KMS-11 (cell line): ENCODE measurements at regions not wholly inside any gene's neighbourhood (a gene's known extent, or its start where the extent isn't known, plus 50 kb on each side); places are given as distances from the start of the nearest gene placed in this dataset.

Experiments
- H2AFZ ChIP-seq: fragments of 200-600 bp; sonication (generic); 2 replicates; pipeline ENCODE4 v1.6.1; 2016; ENCODE audit warnings: antibody characterized with exemption, mixed run types, low read depth
- H3K27ac ChIP-seq: fragments of 200-600 bp; sonication (generic); 2 replicates; pipeline ENCODE4 v1.6.1; 2016; ENCODE audit warnings: mild to moderate bottlenecking, mixed run types
- H3K27me3 ChIP-seq: fragments of 200-600 bp; sonication (generic); 2 replicates; pipeline ENCODE4 v1.6.1; 2017; ENCODE audit warnings: mild to moderate bottlenecking, low read depth, mixed run types, moderate library complexity; ENCODE audit not compliant: insufficient read depth
- H3K36me3 ChIP-seq: fragments of 200-600 bp; sonication (generic); 2 replicates; pipeline ENCODE4 v1.6.1; 2017; ENCODE audit warnings: mild to moderate bottlenecking, mixed run types; ENCODE audit not compliant: insufficient read depth
- H3K4me1 ChIP-seq: fragments of 200-600 bp; sonication (generic); 2 replicates; pipeline ENCODE4 v1.6.1; 2016; ENCODE audit warnings: mild to moderate bottlenecking, low read depth, mixed run types; ENCODE audit not compliant: poor library complexity, severe bottlenecking
- H3K4me2 ChIP-seq: fragments of 200-600 bp; sonication (generic); 2 replicates; pipeline ENCODE4 v1.7.0; 2016; ENCODE audit warnings: mild to moderate bottlenecking, mixed run types
- H3K4me3 ChIP-seq: fragments of 200-600 bp; sonication (generic); IDR thresholded peaks from 2 replicates; pipeline ENCODE4 v1.6.1; 2017; ENCODE audit warnings: low read depth, low read length, mixed read lengths; ENCODE audit not compliant: insufficient read depth
- H3K79me2 ChIP-seq: fragments of 200-600 bp; sonication (generic); 2 replicates; pipeline ENCODE4 v1.6.1; 2016; ENCODE audit warnings: low read depth, mixed run types; ENCODE audit not compliant: insufficient read depth
- H3K9ac ChIP-seq: fragments of 200-600 bp; sonication (generic); 2 replicates; pipeline ENCODE4 v1.6.1; 2016; ENCODE audit warnings: mild to moderate bottlenecking, mixed run types
- H4K20me1 ChIP-seq: fragments of 200-600 bp; sonication (generic); 2 replicates; pipeline ENCODE4 v1.6.1; 2016; ENCODE audit warnings: mild to moderate bottlenecking, mixed run types; ENCODE audit not compliant: insufficient read depth
- CTCF ChIP-seq: fragments of 200-600 bp; sonication (generic); conservative IDR thresholded peaks from 2 replicates; pipeline ENCODE4 v1.6.1; 2017; ENCODE audit warnings: low read depth, mild to moderate bottlenecking, antibody characterized with exemption, low read length, moderate library complexity, mixed read lengths

- no peaks in the 10 kb centered on the region for H3K27me3 ChIP-seq
- TF ChIP-seq CTCF = no peak
- H3K27ac ChIP-seq = no peak overlapping the region
- H3K4me2 ChIP-seq = no peak overlapping the region
- H4K20me1 ChIP-seq = no peaks in the 10 kb centered on the region
- no peak overlapping the region for H2AFZ ChIP-seq
- H3K9ac ChIP-seq = no peak overlapping the region
- H3K4me1 ChIP-seq = peaks cover 11% of the 10 kb centered on the region
- no peaks in the 10 kb centered on the region for H3K79me2 ChIP-seq
- no peak overlapping the region for H3K4me3 ChIP-seq
- no peaks in the 10 kb centered on the region for H3K36me3 ChIP-seq
Observed at GRCh38 chr2:235146206-235146605, 194.4 kb downstream of the SH3BP4 start.

DNA sequence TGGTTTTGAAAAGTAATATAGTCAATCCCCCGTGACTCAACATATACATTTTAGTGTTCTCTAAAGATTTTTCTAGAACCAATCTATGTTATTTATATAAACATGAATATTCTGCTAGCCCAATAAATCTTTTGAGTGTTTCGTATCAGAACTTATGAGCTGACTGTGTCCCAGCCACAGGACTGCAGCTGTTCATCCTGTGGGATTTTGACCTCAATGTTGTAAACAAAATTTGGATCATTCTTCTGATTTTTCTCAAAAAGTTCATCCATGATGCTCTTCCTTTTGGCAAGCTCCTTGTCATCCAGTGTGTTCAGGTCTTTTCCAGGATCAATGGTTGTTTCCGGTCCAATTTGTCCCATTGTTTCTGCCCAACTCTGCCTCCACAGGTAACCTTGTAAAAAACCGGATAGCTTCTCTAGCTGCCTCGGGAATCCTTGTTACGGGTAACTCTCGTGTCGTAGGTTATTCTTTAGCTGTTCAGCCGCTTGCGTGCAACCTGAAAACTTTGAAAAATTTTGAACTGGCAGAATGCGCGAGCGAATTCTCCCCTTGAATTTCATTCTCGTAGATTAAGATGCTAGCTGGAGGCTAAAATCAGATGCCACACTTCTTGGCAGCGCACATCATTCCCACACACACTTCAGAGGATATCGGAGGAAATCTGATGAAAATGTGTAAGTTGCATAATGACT lies 195.2 kb downstream of the SH3BP4 start:
- H3K79me2 ChIP-seq = no peaks in the 10 kb centered on the region
- no peak overlapping the region for H2AFZ ChIP-seq
- H3K36me3 ChIP-seq = no peaks in the 10 kb centered on the region
- peaks cover 11% of the 10 kb centered on the region for H3K4me1 ChIP-seq
- no peak for TF ChIP-seq CTCF
- H4K20me1 ChIP-seq = no peaks in the 10 kb centered on the region
- H3K4me3 ChIP-seq = no peak overlapping the region
- H3K9ac ChIP-seq = no peak overlapping the region
- H3K27ac ChIP-seq = no peak overlapping the region
- H3K27me3 ChIP-seq = no peaks in the 10 kb centered on the region
- no peak overlapping the region for H3K4me2 ChIP-seq

- no peak for TF ChIP-seq CTCF
- no peaks in the 10 kb centered on the region for H3K79me2 ChIP-seq
- peaks cover 11% of the 10 kb centered on the region for H3K4me1 ChIP-seq
- no peaks in the 10 kb centered on the region for H3K36me3 ChIP-seq
- no peak overlapping the region for H3K27ac ChIP-seq
- H3K4me3 ChIP-seq = no peak overlapping the region
- H3K4me2 ChIP-seq = no peak overlapping the region
- no peaks in the 10 kb centered on the region for H3K27me3 ChIP-seq
- H4K20me1 ChIP-seq = no peaks in the 10 kb centered on the region
- no peak overlapping the region for H3K9ac ChIP-seq
- no peak overlapping the region for H2AFZ ChIP-seq
Observed at GRCh38 chr2:235148201-235149170, 196.7 kb downstream of the SH3BP4 start.

DNA sequence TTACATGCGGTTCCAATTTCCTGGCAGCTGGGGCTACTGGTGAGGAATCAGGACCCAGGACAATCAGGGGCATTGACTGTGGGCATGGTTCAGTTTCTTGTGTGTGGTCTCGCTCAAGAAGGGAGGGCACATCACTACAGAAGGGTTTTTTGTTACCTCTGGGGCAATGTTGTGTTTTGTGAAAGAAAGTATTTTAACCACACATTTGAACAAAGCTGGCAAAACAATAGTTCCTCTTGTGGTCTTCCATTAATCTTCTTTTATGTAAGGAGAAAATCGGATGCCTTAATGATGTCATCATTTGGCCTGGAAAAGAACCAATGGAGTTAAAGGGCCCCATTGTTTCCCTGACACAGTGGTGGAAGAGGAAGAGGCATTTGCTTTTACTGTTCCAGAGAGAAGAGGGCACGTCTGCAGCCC lies 197.4 kb downstream of the SH3BP4 start:
- Histone ChIP-seq H3K27ac (no peak overlapping the region), H3K4me1 (peaks cover 11% of the 10 kb centered on the region), H3K9ac (no peak overlapping the region), H3K27me3 (no peaks in the 10 kb centered on the region), H3K79me2 (no peaks in the 10 kb centered on the region), H3K4me2 (no peak overlapping the region), H2AFZ (no peak overlapping the region), H3K4me3 (no peak overlapping the region), H3K36me3 (no peaks in the 10 kb centered on the region), H4K20me1 (no peaks in the 10 kb centered on the region)
- TF ChIP-seq CTCF = no peak
